ENCODE measurements at regions not wholly inside any gene's neighbourhood (a gene's known extent, or its start where the extent isn't known, plus 50 kb on each side); places are given as distances from the start of the nearest gene placed in this dataset.

DNA sequence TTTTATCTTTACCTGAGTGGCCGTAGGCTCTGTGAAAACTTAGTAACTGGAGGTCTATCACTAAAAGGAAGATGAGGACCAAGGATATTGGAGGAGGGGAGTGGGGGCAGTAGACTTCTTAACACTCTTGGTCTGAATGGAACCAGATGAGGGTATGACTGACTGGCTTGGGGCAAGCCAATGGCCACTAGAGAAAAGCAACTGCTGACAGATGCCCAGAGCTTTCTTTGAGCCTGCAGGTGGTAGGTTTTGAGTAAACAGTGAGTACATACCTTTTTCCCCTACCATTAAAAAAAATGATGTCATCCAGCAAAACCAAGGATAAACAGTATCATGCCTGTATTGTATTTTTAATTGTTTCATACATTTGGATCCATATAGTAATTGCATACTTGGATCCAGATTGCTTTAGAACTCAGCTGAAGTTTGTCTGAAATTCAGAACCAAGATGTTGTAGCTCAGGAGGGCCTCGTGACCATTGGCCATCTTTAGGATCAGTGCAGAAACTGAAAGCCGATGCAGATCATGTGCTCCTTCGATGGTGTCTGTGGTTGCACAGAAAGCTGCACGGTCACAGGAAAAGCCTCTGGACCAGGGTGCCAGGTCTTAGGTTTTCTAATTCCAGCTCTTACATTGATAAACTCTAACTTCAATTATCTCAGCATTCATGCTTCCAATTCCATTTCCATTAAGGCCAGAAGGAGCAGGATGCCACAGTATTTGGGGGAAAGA lies 131.0 kb downstream of the PDGFRA start:
- DNase-seq (ENCODE audit: insufficient read length, low spot score) (no peak), FAIRE-seq (no peak)
- TF ChIP-seq, protein P1, sequence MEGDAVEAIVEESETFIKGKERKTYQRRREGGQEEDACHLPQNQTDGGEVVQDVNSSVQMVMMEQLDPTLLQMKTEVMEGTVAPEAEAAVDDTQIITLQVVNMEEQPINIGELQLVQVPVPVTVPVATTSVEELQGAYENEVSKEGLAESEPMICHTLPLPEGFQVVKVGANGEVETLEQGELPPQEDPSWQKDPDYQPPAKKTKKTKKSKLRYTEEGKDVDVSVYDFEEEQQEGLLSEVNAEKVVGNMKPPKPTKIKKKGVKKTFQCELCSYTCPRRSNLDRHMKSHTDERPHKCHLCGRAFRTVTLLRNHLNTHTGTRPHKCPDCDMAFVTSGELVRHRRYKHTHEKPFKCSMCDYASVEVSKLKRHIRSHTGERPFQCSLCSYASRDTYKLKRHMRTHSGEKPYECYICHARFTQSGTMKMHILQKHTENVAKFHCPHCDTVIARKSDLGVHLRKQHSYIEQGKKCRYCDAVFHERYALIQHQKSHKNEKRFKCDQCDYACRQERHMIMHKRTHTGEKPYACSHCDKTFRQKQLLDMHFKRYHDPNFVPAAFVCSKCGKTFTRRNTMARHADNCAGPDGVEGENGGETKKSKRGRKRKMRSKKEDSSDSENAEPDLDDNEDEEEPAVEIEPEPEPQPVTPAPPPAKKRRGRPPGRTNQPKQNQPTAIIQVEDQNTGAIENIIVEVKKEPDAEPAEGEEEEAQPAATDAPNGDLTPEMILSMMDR (IDR thresholded peaks at IDR 0.05; ENCODE audit: insufficient read depth, missing control alignments), result no peak

DNA sequence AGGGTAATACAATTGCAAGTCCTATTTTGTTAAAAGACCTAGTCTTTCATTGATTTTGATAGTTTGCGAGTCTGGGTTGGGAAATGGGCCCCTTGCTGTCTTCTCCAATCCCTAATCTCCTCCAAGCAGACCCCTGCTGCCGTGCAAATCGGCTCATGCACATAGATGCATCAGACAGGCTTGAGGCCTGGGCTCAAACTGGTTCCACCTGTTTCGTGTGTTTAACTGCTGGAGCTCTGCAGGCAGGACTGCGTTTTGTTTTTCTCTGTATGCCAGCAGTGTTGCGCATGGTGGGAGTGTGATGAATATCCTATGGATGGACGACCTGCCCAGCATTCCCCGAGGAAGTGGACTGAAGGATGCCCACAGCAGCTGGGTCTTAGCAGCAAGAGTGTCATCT lies 133.9 kb downstream of the PDGFRA start:
- TF ChIP-seq, protein P1 (IDR thresholded peaks at IDR 0.05; ENCODE audit: insufficient read depth, missing control alignments), result no peak
- FAIRE-seq (no peak), DNase-seq (ENCODE audit: insufficient read length, low spot score) (no peak)

DNA sequence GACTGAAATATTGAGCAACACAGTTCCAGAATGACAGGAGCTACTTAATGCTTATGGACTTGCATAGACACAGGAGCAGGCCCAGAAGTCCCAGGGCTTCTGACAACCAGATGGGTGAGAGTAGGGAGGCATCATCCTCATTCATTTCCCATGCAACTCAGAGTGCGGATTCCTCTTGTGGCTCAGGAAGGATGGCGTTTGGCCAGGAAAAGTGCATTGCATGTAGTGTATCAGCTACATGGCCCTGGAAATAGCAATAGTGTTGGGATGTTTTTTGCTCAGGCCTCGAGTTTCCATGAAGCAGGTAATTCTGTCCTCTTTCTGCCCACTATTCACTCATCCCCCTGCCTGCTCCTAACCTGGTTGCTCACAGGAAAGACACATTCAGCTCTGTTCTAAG lies 136.6 kb downstream of the PDGFRA start:
- no peak for DNase-seq (ENCODE audit: insufficient read length, low spot score)
- TF ChIP-seq, protein P1 (IDR thresholded peaks at IDR 0.05; ENCODE audit: insufficient read depth, missing control alignments), result no peak
- no peak for FAIRE-seq

DNA sequence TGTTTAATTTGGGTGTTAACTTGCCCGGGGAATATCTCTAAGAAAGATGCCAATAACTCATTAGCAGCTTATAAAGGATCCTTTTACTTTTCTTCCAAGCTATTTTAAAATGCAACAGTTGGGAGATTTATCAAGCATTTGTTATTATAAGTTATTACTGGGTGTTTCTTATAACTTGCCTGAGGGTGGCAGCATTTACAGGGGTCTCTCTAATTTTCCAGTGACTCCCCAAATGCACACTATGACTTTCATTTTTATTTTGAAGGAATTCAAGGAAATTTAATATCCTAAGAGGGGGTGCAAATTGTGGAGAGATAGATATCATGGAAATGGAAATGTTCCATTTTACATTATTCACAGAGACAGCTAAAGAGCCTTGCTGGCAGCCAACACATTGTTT lies 138.0 kb downstream of the PDGFRA start:
- DNase-seq (ENCODE audit: insufficient read length, low spot score) (no peak), FAIRE-seq (no peak)
- TF ChIP-seq, protein P1 (IDR thresholded peaks at IDR 0.05; ENCODE audit: insufficient read depth, missing control alignments), result no peak

DNA sequence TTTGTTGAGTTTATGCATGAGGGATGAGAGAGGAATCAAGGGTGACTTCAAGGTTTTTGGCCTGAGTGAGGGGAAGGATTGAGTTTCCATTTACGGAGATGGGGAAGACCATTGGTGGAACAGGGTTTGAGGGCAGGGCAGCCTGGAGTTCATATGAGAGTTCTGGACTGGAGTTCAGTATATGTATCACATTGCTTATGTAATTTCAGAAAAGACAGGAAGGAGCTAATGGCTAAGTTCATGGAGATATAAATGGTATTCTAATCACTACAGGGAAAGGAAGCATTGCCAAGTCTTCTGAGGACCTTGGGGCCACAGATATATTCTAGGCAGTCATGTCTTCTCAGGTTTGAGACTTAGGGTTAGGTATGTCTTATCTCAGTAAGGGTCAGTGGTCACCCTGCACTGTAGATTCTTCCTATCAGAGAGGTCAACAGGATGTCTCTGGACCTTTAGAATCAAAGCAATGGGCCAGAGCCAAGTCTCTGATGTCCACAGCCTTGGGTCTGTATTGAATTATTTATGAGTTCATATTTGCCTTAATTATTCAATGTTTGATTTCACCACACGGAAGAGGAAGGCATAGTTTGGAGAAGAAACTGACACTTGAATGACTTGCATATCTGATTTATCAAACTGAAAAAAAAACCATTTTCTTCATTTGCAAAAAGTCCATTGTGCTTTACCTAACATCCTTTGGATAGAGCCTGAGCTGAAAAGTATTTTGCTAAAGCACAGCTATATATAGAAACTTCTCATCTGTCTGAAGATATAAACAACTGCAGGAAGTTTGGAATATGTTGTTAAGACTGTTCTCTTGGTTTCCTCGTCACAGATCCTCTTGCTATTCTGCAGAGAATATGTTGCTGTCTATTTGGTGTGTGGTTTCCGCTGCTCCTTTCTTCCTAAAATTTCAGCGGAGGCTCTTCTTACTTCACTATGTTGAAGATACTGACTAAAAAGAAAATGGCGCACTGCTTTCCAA lies 139.5 kb downstream of the PDGFRA start:
- no peak for FAIRE-seq
- TF ChIP-seq, protein P1 (IDR thresholded peaks at IDR 0.05; ENCODE audit: insufficient read depth, missing control alignments), result no peak
- no peak for DNase-seq (ENCODE audit: insufficient read length, low spot score)

DNA sequence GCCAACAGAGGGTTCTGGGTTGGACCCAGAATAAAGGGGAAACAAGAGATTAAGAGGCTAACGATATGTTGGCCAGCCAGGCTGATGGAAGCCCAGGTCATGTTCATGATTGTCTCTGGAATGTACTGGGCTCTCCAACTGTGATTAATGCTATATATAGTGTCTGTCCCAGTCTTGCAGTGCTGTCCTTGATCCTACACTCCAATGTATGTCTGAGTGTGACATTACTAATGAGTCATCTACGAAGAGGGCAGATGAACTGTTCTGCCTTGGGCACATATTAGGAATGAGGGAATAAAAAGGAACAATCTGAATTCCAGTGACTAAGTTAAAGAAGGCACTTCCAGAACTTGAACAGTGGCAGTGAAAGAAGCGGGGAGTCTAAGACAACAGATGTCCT lies 142.1 kb downstream of the PDGFRA start:
- DNase-seq (ENCODE audit: insufficient read length, low spot score) (no peak), FAIRE-seq (no peak)
- TF ChIP-seq, protein P1 (IDR thresholded peaks at IDR 0.05; ENCODE audit: insufficient read depth, missing control alignments), result no peak

All from D721Med (cell line).